H1 (cell line): ENCODE measurements at regions not wholly inside any gene's neighbourhood (a gene's known extent, or its start where the extent isn't known, plus 50 kb on each side); places are given as distances from the start of the nearest gene placed in this dataset.

Source experiments
- MAFK ChIP-seq: IDR thresholded peaks from 2 replicates; pipeline ENCODE4 v1.6.1; 2012; ENCODE audit warnings: low read depth, mild to moderate bottlenecking, improper control_type of control experiment, low read length

DNA sequence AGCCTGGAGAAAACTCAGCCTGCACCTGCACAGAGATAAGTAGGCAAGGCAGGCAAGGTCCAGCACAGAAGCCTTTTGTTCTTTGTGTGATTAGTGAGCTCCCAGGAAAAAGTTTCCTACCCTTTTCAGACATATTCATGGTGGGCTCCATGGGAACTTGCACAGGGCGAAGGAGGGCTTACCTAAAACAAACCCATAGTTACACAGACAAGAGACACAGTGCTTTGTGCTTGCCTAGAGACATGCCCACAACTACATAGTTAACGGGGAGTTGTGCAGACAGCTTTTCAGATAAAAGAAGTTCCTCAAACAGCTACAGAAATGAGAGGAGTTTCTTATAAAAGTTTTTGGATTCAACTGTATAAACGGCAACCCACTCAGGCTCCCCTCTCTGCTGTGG, 180.5 kb downstream of the GLUD2 start (continued):
- no peak for TF ChIP-seq MAFK
